ENCODE measurements at regions not wholly inside any gene's neighbourhood (a gene's known extent, or its start where the extent isn't known, plus 50 kb on each side); places are given as distances from the start of the nearest gene placed in this dataset.

DNA sequence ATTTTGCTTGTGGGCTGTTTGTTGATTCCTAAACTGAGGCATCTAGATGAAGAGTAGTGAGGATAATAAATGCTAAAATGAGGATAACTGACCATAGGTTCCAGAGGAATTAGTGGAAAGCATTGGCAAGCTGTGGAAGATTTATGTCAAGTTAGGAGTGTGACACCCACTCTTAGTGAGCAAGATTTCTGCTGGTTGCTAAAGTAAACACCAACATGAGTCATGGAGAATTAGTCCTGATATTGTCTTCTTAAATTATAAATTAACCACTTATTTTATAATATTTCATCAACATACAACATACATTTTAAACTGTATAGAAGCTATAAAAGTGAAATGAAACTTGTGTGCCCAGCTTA is 328.2 kb downstream of the RPL10L start:
- no peak for TF ChIP-seq FOXM1 (IDR thresholded peaks at IDR 0.05; ENCODE audit: borderline replicate concordance, low read depth)
- no peak for TF ChIP-seq TCF12 (IDR thresholded peaks at IDR 0.05; ENCODE audit: low read depth)
- TF ChIP-seq ZBTB7A (IDR thresholded peaks at IDR 0.05; ENCODE audit: low read depth): no peak
- TF ChIP-seq, protein P1, sequence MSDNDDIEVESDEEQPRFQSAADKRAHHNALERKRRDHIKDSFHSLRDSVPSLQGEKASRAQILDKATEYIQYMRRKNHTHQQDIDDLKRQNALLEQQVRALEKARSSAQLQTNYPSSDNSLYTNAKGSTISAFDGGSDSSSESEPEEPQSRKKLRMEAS (IDR thresholded peaks at IDR 0.05): no peak
- TF ChIP-seq RAD21 (IDR thresholded peaks at IDR 0.05; ENCODE audit: low read depth): no peak
- no peak for TF ChIP-seq EP300 (IDR thresholded peaks at IDR 0.05; ENCODE audit: borderline replicate concordance)
- no peak for TF ChIP-seq TEAD4 (IDR thresholded peaks at IDR 0.05)
- no peak for TF ChIP-seq YY1 (IDR thresholded peaks at IDR 0.05; ENCODE audit: low read depth)
- TF ChIP-seq TAF1 (IDR thresholded peaks at IDR 0.05; ENCODE audit: low read depth): no peak
- TF ChIP-seq CEBPB (IDR thresholded peaks at IDR 0.05): no peak
- TF ChIP-seq NFIC (IDR thresholded peaks at IDR 0.05): no peak
- TF ChIP-seq, protein P2, sequence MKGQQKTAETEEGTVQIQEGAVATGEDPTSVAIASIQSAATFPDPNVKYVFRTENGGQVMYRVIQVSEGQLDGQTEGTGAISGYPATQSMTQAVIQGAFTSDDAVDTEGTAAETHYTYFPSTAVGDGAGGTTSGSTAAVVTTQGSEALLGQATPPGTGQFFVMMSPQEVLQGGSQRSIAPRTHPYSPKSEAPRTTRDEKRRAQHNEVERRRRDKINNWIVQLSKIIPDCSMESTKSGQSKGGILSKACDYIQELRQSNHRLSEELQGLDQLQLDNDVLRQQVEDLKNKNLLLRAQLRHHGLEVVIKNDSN (IDR thresholded peaks at IDR 0.05): no peak
- TF ChIP-seq CREB1 (IDR thresholded peaks at IDR 0.05; ENCODE audit: low read depth): no peak
- TF ChIP-seq, protein P3, sequence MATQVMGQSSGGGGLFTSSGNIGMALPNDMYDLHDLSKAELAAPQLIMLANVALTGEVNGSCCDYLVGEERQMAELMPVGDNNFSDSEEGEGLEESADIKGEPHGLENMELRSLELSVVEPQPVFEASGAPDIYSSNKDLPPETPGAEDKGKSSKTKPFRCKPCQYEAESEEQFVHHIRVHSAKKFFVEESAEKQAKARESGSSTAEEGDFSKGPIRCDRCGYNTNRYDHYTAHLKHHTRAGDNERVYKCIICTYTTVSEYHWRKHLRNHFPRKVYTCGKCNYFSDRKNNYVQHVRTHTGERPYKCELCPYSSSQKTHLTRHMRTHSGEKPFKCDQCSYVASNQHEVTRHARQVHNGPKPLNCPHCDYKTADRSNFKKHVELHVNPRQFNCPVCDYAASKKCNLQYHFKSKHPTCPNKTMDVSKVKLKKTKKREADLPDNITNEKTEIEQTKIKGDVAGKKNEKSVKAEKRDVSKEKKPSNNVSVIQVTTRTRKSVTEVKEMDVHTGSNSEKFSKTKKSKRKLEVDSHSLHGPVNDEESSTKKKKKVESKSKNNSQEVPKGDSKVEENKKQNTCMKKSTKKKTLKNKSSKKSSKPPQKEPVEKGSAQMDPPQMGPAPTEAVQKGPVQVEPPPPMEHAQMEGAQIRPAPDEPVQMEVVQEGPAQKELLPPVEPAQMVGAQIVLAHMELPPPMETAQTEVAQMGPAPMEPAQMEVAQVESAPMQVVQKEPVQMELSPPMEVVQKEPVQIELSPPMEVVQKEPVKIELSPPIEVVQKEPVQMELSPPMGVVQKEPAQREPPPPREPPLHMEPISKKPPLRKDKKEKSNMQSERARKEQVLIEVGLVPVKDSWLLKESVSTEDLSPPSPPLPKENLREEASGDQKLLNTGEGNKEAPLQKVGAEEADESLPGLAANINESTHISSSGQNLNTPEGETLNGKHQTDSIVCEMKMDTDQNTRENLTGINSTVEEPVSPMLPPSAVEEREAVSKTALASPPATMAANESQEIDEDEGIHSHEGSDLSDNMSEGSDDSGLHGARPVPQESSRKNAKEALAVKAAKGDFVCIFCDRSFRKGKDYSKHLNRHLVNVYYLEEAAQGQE (IDR thresholded peaks at IDR 0.05; ENCODE audit: low read depth): no peak
- no peak for TF ChIP-seq EGR1 (IDR thresholded peaks at IDR 0.05)

DNA sequence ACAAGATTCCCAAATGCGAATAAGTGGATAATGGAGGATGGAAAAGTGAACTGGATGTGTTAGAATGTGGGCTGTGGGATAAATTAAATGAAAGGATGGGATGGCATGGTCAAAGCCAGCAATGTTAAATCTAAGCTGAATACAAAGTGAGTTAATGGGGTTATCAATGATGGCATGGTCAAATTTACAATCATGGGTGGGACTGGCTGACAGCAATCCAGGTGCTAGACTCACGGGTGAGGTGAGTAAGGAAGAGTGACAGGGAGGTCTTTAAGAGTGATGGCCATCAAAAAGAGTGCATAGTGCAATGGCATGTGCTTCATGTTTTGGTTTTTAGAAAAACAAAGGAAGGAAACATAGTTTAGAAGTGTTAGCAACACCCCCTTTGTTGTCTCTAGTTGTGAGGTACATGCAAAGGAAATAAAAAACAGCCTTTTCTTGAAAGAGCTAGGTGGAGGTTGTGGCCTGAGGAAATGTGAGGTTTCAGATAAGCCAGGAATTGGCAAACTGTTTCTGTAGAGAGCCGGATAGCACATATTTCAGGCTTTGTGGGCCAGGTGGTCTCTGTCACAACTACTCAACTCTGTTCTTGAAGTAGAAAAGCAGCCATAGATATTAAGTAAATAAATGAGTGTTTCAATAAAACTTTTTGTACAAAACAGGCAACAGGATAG is 328.7 kb downstream of the RPL10L start:
- no peak for TF ChIP-seq CEBPB (IDR thresholded peaks at IDR 0.05)
- TF ChIP-seq TAF1 (IDR thresholded peaks at IDR 0.05; ENCODE audit: low read depth): no peak
- TF ChIP-seq, protein P1 (IDR thresholded peaks at IDR 0.05): no peak
- TF ChIP-seq EGR1 (IDR thresholded peaks at IDR 0.05): no peak
- TF ChIP-seq, protein P3 (IDR thresholded peaks at IDR 0.05; ENCODE audit: low read depth): no peak
- no peak for TF ChIP-seq NFIC (IDR thresholded peaks at IDR 0.05)
- TF ChIP-seq, protein P2 (IDR thresholded peaks at IDR 0.05): no peak
- no peak for TF ChIP-seq EP300 (IDR thresholded peaks at IDR 0.05; ENCODE audit: borderline replicate concordance)
- no peak for TF ChIP-seq FOXM1 (IDR thresholded peaks at IDR 0.05; ENCODE audit: borderline replicate concordance, low read depth)
- no peak for TF ChIP-seq ZBTB7A (IDR thresholded peaks at IDR 0.05; ENCODE audit: low read depth)

DNA sequence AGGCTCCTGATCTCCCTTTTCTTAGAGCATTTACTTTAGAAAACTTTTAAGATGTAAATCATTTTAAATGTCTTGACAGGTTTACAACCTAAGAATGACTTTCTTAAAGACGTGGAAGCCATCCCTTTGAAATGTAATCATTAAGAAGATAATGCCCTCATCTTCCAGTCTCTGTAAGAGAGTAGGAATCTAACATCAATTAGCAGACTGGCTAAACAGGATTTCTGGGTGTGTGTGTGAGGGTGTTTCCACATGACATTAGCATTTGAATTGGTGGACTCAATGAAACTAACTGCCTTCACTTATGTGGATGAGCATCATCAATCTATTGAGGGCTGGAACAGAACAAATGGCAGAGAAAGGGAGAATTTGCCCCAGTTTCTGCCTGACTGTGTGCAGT is 329.5 kb downstream of the RPL10L start:
- TF ChIP-seq YY1 (IDR thresholded peaks at IDR 0.05; ENCODE audit: low read depth): no peak
- no peak for TF ChIP-seq RAD21 (IDR thresholded peaks at IDR 0.05; ENCODE audit: low read depth)
- TF ChIP-seq TAF1 (IDR thresholded peaks at IDR 0.05; ENCODE audit: low read depth): no peak
- TF ChIP-seq NFIC (IDR thresholded peaks at IDR 0.05): no peak
- TF ChIP-seq, protein P2 (IDR thresholded peaks at IDR 0.05): no peak
- no peak for TF ChIP-seq CEBPB (IDR thresholded peaks at IDR 0.05)
- TF ChIP-seq, protein P3 (IDR thresholded peaks at IDR 0.05; ENCODE audit: low read depth): no peak
- TF ChIP-seq TCF12 (IDR thresholded peaks at IDR 0.05; ENCODE audit: low read depth): no peak
- no peak for TF ChIP-seq FOXM1 (IDR thresholded peaks at IDR 0.05; ENCODE audit: borderline replicate concordance, low read depth)
- no peak for TF ChIP-seq EGR1 (IDR thresholded peaks at IDR 0.05)

DNA sequence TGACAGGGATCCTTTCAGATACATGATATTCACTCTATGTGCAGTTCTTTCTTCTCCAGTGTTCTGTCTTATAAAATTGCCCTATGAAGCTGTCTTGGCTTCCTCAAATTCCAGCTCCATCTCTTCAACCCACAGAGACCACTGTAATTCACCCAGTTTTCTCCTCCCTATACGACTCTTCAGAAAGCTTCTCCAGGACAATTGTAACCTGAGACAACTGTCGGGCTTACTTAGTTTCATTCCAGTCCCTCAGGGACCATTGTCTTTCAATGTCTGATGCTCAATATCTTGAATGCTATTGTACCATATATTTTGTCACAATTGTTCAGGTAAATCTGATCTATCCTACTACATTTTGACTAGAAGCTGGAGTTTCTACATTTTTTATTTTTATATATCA is 345.3 kb downstream of the RPL10L start:
- no peak for TF ChIP-seq TAF1 (IDR thresholded peaks at IDR 0.05; ENCODE audit: low read depth)
- no peak for TF ChIP-seq CEBPB (IDR thresholded peaks at IDR 0.05)
- TF ChIP-seq ZBTB7A (IDR thresholded peaks at IDR 0.05; ENCODE audit: low read depth): no peak
- TF ChIP-seq, protein P3 (IDR thresholded peaks at IDR 0.05; ENCODE audit: low read depth): no peak
- no peak for TF ChIP-seq EP300 (IDR thresholded peaks at IDR 0.05; ENCODE audit: borderline replicate concordance)
- TF ChIP-seq YY1 (IDR thresholded peaks at IDR 0.05; ENCODE audit: low read depth): no peak
- TF ChIP-seq, protein P1 (IDR thresholded peaks at IDR 0.05): no peak
- no peak for TF ChIP-seq NFIC (IDR thresholded peaks at IDR 0.05)
- TF ChIP-seq TCF12 (IDR thresholded peaks at IDR 0.05; ENCODE audit: low read depth): no peak
- no peak for TF ChIP-seq RAD21 (IDR thresholded peaks at IDR 0.05; ENCODE audit: low read depth)
- no peak for TF ChIP-seq CREB1 (IDR thresholded peaks at IDR 0.05; ENCODE audit: low read depth)
- TF ChIP-seq EGR1 (IDR thresholded peaks at IDR 0.05): no peak
- TF ChIP-seq, protein P2 (IDR thresholded peaks at IDR 0.05): no peak
- no peak for TF ChIP-seq TEAD4 (IDR thresholded peaks at IDR 0.05)
- TF ChIP-seq FOXM1 (IDR thresholded peaks at IDR 0.05; ENCODE audit: borderline replicate concordance, low read depth): no peak
